ENCODE measurements at regions not wholly inside any gene's neighbourhood (a gene's known extent, or its start where the extent isn't known, plus 50 kb on each side); places are given as distances from the start of the nearest gene placed in this dataset.
A peak's percentile ranks its signal among the peaks of the same experiment; 100 is the strongest.

DNA sequence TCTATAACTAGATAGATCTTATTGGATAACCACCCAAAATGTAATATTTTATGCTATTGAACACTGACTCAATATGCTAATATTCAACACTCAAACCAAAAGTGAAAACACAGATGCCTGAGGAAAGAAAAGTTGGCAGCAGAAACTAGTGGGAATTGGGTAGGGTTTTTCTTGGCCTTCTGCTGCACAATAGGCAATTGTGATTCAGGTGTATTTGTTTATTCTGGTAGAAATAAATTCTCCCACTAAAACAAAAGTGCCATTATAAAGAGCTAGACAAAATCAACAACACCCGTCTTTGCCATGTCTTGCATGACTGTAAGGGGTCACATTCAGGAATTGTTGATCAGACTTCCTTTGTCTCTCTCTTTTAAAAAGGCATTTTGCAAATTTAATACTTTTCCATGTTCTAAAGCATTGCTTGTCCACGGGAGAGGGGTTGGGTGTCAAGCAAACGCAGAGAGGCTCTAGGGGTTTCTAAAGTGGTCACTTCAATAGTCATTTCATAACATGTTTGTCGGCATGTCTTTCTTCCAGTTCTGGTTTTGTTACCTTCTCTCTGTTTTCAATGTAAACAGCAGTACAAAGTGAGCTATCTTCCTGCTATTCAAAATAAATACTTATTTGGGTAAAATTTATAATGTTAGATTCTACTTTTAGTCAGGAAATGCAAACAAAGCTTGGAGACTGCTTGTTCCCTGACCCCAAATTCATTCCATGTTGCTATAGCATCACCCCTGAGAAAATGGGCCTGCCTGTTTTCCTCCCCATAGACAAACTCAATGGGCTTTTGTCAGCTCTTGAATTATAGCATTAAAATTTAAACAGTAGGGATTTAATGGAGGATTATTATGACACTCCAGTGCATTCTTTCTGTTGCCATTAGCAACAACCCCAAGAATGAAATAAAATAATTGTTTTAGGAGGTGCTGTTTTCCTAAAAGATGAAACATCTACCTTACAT is 217.0 kb upstream of the CCN2 start:
- ChIA-PET CTCF (no interaction called here), POLR2A (ENCODE audit: unreplicated experiment) (interaction anchor here (0.7 to 1.7 kb wide), 2 partner anchors 30 to 217 kb away, joined by 3 to 8 read pairs; partner anchors contain the start of gene CCN2)
- H3K14ac ChIP-seq (replicated peaks; ENCODE audit: low read depth, low read length), result no peak overlapping the region
- no peak overlapping the region for H3K56ac ChIP-seq (ENCODE audit: extremely low read depth, insufficient read depth, low read length)
- 0 out of 3 replicates have a peak overlapping the region, but pooled peaks have one; percentile 9 for H2BK15ac ChIP-seq (ENCODE audit: low read depth, low read length)
- no peak overlapping the region for H2BK20ac ChIP-seq (ENCODE audit: low read depth, low read length)
- no peak overlapping the region for H2AK5ac ChIP-seq (ENCODE audit: low read depth, low read length)
- H3K18ac ChIP-seq (ENCODE audit: low read depth, low read length), result no peak overlapping the region; the same call in 1 of the 2 replicates
- no peak overlapping the region for H3K27ac ChIP-seq (ENCODE audit: insufficient read depth, low read length)
- in situ Hi-C loops (cut with MboI; ENCODE audit: low sequenced_read_pairs) (no loop called here), dilution Hi-C loops (cut with HindIII; ENCODE audit: low sequenced_read_pairs, unreplicated experiment) (no loop called here), intact Hi-C loops (cut with micrococcal nuclease) (no loop called here)
- H3K4me2 ChIP-seq (ENCODE audit: low read depth, low read length), result no peak overlapping the region
- no peaks in the 10 kb centered on the region for H3K4me1 ChIP-seq (ENCODE audit: control insufficient read depth, insufficient read depth, low read length)
- H2BK120ac ChIP-seq (ENCODE audit: low read depth, low read length), result no peak overlapping the region
- no peaks in the 10 kb centered on the region for H3K9me3 ChIP-seq (ENCODE audit: control insufficient read depth, insufficient read depth, low read length)
- no peak overlapping the region for H3K9ac ChIP-seq (ENCODE audit: low read depth, low read length)
- no peak overlapping the region for H4K91ac ChIP-seq (ENCODE audit: insufficient read depth, low read depth, low read length)
- no peak overlapping the region for H3K4ac ChIP-seq (ENCODE audit: low read depth, low read length)
- no peaks in the 10 kb centered on the region; the same call in 1 of the 2 replicates for H3K9me1 ChIP-seq (ENCODE audit: insufficient read depth, low read length)
- H4K20me1 ChIP-seq (ENCODE audit: insufficient read depth, low read length), result no peaks in the 10 kb centered on the region
- H3K79me1 ChIP-seq (ENCODE audit: low read depth in 1 of 2, low read length in 2 of 2), result no peaks in the 10 kb centered on the region
- no peak overlapping the region for H3K23ac ChIP-seq (ENCODE audit: low read depth, low read length)
- DNase-seq (no peak), ATAC-seq (ENCODE audit: low read depth) (no peak)
- no peak overlapping the region for H3K4me3 ChIP-seq (ENCODE audit: insufficient read depth, low read depth, low read length)
- H2AK9ac ChIP-seq (replicated peaks; ENCODE audit: low read depth, low read length, poor library complexity), result no peak overlapping the region
- BruUV-seq (replicated peaks), result no TSS peak
- H3K36me3 ChIP-seq (ENCODE audit: control insufficient read depth, insufficient read depth, low read length), result no peaks in the 10 kb centered on the region
- no peak overlapping the region for H4K5ac ChIP-seq (ENCODE audit: low read depth, low read length)
- WGBS, 2 experiments (ENCODE audit: extremely low coverage in 2 of 2, insufficient read length in 1 of 2), result no CpG with 5 or more reads among the region's 4 CpGs
- H3K27me3 ChIP-seq (ENCODE audit: control insufficient read depth, insufficient read depth, low read length), result no peaks in the 10 kb centered on the region
- no peak overlapping the region; a peak in 1 of 4 replicates for H4K8ac ChIP-seq (ENCODE audit: low read depth in 2 of 2, low read length in 2 of 2)
- H2AFZ ChIP-seq (replicated peaks; ENCODE audit: low read length, poor library complexity), result no peak overlapping the region
- no peak overlapping the region for H2BK5ac ChIP-seq (ENCODE audit: low read depth, low read length, poor library complexity, severe bottlenecking)
- TF ChIP-seq RAD21 (IDR thresholded peaks at IDR 0.05; ENCODE audit: low read length), result no peak
- no peak for TF ChIP-seq RCOR1 (IDR thresholded peaks at IDR 0.05; ENCODE audit: insufficient replicate concordance, low read length)
- TF ChIP-seq POLR2A (IDR thresholded peaks at IDR 0.05; ENCODE audit: low read depth, low read length), result no peak
- no peak for TF ChIP-seq MAFK (IDR thresholded peaks at IDR 0.05; ENCODE audit: low read depth, low read length)
- no peak for TF ChIP-seq BHLHE40 (IDR thresholded peaks at IDR 0.05; ENCODE audit: low read depth, low read length)
- TF ChIP-seq NFE2L2 (IDR thresholded peaks at IDR 0.05; ENCODE audit: low read depth, low read length), result no peak
- no peak for TF ChIP-seq USF2 (IDR thresholded peaks at IDR 0.05; ENCODE audit: low read depth, low read length)
- TF ChIP-seq, protein P1, sequence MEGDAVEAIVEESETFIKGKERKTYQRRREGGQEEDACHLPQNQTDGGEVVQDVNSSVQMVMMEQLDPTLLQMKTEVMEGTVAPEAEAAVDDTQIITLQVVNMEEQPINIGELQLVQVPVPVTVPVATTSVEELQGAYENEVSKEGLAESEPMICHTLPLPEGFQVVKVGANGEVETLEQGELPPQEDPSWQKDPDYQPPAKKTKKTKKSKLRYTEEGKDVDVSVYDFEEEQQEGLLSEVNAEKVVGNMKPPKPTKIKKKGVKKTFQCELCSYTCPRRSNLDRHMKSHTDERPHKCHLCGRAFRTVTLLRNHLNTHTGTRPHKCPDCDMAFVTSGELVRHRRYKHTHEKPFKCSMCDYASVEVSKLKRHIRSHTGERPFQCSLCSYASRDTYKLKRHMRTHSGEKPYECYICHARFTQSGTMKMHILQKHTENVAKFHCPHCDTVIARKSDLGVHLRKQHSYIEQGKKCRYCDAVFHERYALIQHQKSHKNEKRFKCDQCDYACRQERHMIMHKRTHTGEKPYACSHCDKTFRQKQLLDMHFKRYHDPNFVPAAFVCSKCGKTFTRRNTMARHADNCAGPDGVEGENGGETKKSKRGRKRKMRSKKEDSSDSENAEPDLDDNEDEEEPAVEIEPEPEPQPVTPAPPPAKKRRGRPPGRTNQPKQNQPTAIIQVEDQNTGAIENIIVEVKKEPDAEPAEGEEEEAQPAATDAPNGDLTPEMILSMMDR (conservative IDR thresholded peaks at IDR 0.05; ENCODE audit: low read depth, low read length), result no peak
- no peak for TF ChIP-seq MXI1 (IDR thresholded peaks at IDR 0.05; ENCODE audit: borderline replicate concordance, low read depth, low read length)
- no peak for TF ChIP-seq FOS (IDR thresholded peaks at IDR 0.05; ENCODE audit: low read depth, low read length)
- TF ChIP-seq CEBPB (IDR thresholded peaks at IDR 0.05; ENCODE audit: low read depth, low read length), result no peak
- no peak for TF ChIP-seq ELK1 (IDR thresholded peaks at IDR 0.05; ENCODE audit: borderline replicate concordance, low read depth, low read length)
- no peak for TF ChIP-seq CHD1 (IDR thresholded peaks at IDR 0.05; ENCODE audit: low read depth, low read length)
- TF ChIP-seq MAZ (IDR thresholded peaks at IDR 0.05; ENCODE audit: borderline replicate concordance, low read depth, low read length), result no peak

All from IMR-90 (cell line).